Natural killer cell (primary cell): ENCODE measurements at regions not wholly inside any gene's neighbourhood (a gene's known extent, or its start where the extent isn't known, plus 50 kb on each side); places are given as distances from the start of the nearest gene placed in this dataset.

Experiments
- ATAC-seq, 3 donors: fragments of 150-1000 bp in 2 of 3; fragments of 200-7000 bp in 1 of 3; cut with Tn5 transposase; 1 replicate in 1 of 3; 2 replicates in 2 of 3; pipeline ENCODE4 v1.10.0; 2021; ENCODE audit warnings: mild to moderate bottlenecking in 2 of 3, moderate library complexity in 2 of 3
- DNase-seq, 2 donors: peaks; one replicate each; pipeline versions ENCODE4 v3.0.0 to v3.0.0-alpha.2; 2013 to 2021; ENCODE audit warnings: mixed read lengths in 1 of 2
- H3K27ac ChIP-seq: one replicate; pipeline ENCODE4 v1.5.1; 2013; ENCODE audit warnings: mild to moderate bottlenecking, low read length
- H3K27me3 ChIP-seq: one replicate; pipeline ENCODE4 v1.6.1; 2013; ENCODE audit warnings: low read length; ENCODE audit not compliant: control insufficient read depth, insufficient read depth
- H3K36me3 ChIP-seq: one replicate; pipeline ENCODE4 v1.6.1; 2013; ENCODE audit warnings: low read length; ENCODE audit not compliant: control insufficient read depth, insufficient read depth
- H3K4me1 ChIP-seq: one replicate; pipeline ENCODE4 v1.6.1; 2013; ENCODE audit warnings: low read length; ENCODE audit not compliant: control insufficient read depth, insufficient read depth
- H3K4me3 ChIP-seq: one replicate; pipeline ENCODE4 v1.5.1; 2013; ENCODE audit warnings: low read length
- H3K9me3 ChIP-seq: one replicate; pipeline ENCODE4 v1.6.1; 2013; ENCODE audit warnings: low read length; ENCODE audit not compliant: control insufficient read depth, insufficient read depth
- H3K27ac Mint-ChIP-seq, 2 donors: one replicate each; pipeline ENCODE4 v1.8.0; 2022; ENCODE audit warnings: mild to moderate bottlenecking in 2 of 2, mixed read lengths in 2 of 2, moderate library complexity in 1 of 2
- H3K27me3 Mint-ChIP-seq, 2 donors: one replicate each; pipeline ENCODE4 v1.8.0; 2022; ENCODE audit warnings: low read depth in 2 of 2, mixed read lengths in 2 of 2
- H3K36me3 Mint-ChIP-seq: one replicate; pipeline ENCODE4 v1.8.0; 2022; ENCODE audit warnings: mixed read lengths
- H3K4me1 Mint-ChIP-seq, 2 donors: one replicate each; pipeline ENCODE4 v1.8.0; 2022; ENCODE audit warnings: mixed read lengths in 2 of 2
- H3K4me3 Mint-ChIP-seq: one replicate; pipeline ENCODE4 v1.8.0; 2022; ENCODE audit warnings: mild to moderate bottlenecking, moderate library complexity, mixed read lengths
- H3K9me3 Mint-ChIP-seq, 2 donors: one replicate each; pipeline ENCODE4 v1.8.0; 2022; ENCODE audit warnings: mixed read lengths in 2 of 2
- CTCF ChIP-seq: fragments of 200-600 bp; IDR thresholded peaks from one replicate; pipeline ENCODE4 v1.8.0; 2022; ENCODE audit warnings: antibody characterized with exemption
- WGBS: methylation state at CpG from one replicate; pipeline ENCODE4 v1.1.7; 2013; ENCODE audit warnings: missing lambda C conversion rate; ENCODE audit not compliant: insufficient coverage; 5-methylcytosine and 5-hydroxymethylcytosine counted together
- intact Hi-C: fragments of 100-400 bp; cut with micrococcal nuclease; formaldehyde crosslinking; loops from one replicate; pipeline ENCODE4 v1.14.2; 2022

GRCh38 chr15:62616746-62617145, 425.8 kb upstream of the TPM1 start:
- no peaks in the 10 kb centered on the region for H3K9me3 Mint-ChIP-seq
- intact Hi-C loops: no loop called here
- H3K36me3 ChIP-seq: no peaks in the 10 kb centered on the region
- no peak overlapping the region for H3K4me3 Mint-ChIP-seq
- no peaks in the 10 kb centered on the region for H3K36me3 Mint-ChIP-seq
- ATAC-seq (no peak), DNase-seq (no peak)
- no peak for TF ChIP-seq CTCF
- H3K4me1 ChIP-seq: no peaks in the 10 kb centered on the region
- H3K27ac ChIP-seq: no peak overlapping the region
- peaks cover 3 to 10% of the 10 kb centered on the region in 2 donors for H3K27me3 Mint-ChIP-seq
- WGBS: 94% methylated on average over 3 of the region's 3 CpGs
- H3K4me3 ChIP-seq: no peak overlapping the region
- no peaks in the 10 kb centered on the region for H3K27me3 ChIP-seq
- no peaks in the 10 kb centered on the region for H3K9me3 ChIP-seq
- no peaks in the 10 kb centered on the region for H3K4me1 Mint-ChIP-seq
- no peak overlapping the region for H3K27ac Mint-ChIP-seq

DNA sequence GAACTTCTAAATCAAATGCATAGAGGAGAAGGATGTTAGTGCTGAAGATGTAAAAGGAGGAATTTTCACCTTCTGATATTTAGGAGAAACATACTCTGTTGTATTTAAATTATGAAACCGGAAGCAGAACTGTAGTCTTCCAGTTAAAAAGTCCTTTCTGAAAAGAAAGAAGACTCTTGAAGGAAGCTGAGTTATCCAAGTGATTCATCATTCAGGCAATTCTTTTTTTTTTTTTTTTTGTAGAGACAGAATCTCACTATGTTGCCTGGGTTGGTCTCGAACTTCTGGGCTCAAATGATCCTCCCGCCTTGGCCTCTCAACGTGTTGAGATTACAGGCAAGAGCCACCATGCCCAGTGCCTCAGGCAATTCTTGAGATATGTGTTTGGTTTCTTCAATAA, 424.8 kb upstream of the TPM1 start:
- 87% methylated on average over 4 of the region's 4 CpGs for WGBS
- intact Hi-C loops: no loop called here
- no peak overlapping the region for H3K4me3 Mint-ChIP-seq

GRCh38 chr15:62618432-62618831, 424.1 kb upstream of the TPM1 start:
- 84% methylated on average over 2 of the region's 2 CpGs for WGBS
- no peak overlapping the region for H3K4me3 ChIP-seq

More for the DNA sequence above, 424.8 kb upstream of the TPM1 start:
- Histone ChIP-seq H3K9me3 (no peaks in the 10 kb centered on the region), H3K36me3 (no peaks in the 10 kb centered on the region), H3K4me3 (no peak overlapping the region), H3K27ac (no peak overlapping the region), H3K27me3 (no peaks in the 10 kb centered on the region), H3K4me1 (no peaks in the 10 kb centered on the region)
- H3K27ac Mint-ChIP-seq: no peak overlapping the region
- H3K27me3 Mint-ChIP-seq: peaks cover 0 to under 1% of the 10 kb centered on the region in 2 donors
- no peaks in the 10 kb centered on the region for H3K4me1 Mint-ChIP-seq
- no peaks in the 10 kb centered on the region for H3K9me3 Mint-ChIP-seq
- no peaks in the 10 kb centered on the region for H3K36me3 Mint-ChIP-seq
- TF ChIP-seq CTCF: no peak
- DNase-seq (no peak), ATAC-seq (no peak)

More at GRCh38 chr15:62618432-62618831, 424.1 kb upstream of the TPM1 start:
- no peaks in the 10 kb centered on the region for H3K9me3 ChIP-seq
- ATAC-seq: no peak
- H3K27ac ChIP-seq: no peak overlapping the region
- no peak for TF ChIP-seq CTCF
- no peaks in the 10 kb centered on the region for H3K27me3 ChIP-seq
- Mint-ChIP-seq H3K4me3 (no peak overlapping the region), H3K4me1 (no peaks in the 10 kb centered on the region), H3K36me3 (no peaks in the 10 kb centered on the region), H3K9me3 (no peaks in the 10 kb centered on the region), H3K27me3 (no peaks in the 10 kb centered on the region), H3K27ac (no peak overlapping the region)
- intact Hi-C loops: no loop called here
- DNase-seq: no peak
- no peaks in the 10 kb centered on the region for H3K36me3 ChIP-seq
- no peaks in the 10 kb centered on the region for H3K4me1 ChIP-seq
